ENCODE measurements at regions not wholly inside any gene's neighbourhood (a gene's known extent, or its start where the extent isn't known, plus 50 kb on each side); places are given as distances from the start of the nearest gene placed in this dataset.
A peak's percentile ranks its signal among the peaks of the same experiment; 100 is the strongest.
"Not testable (repeated sequence)": the region's sequence is repeated elsewhere in the genome, so short reads cannot be mapped to it uniquely, and the experiment has no call there.

DNA sequence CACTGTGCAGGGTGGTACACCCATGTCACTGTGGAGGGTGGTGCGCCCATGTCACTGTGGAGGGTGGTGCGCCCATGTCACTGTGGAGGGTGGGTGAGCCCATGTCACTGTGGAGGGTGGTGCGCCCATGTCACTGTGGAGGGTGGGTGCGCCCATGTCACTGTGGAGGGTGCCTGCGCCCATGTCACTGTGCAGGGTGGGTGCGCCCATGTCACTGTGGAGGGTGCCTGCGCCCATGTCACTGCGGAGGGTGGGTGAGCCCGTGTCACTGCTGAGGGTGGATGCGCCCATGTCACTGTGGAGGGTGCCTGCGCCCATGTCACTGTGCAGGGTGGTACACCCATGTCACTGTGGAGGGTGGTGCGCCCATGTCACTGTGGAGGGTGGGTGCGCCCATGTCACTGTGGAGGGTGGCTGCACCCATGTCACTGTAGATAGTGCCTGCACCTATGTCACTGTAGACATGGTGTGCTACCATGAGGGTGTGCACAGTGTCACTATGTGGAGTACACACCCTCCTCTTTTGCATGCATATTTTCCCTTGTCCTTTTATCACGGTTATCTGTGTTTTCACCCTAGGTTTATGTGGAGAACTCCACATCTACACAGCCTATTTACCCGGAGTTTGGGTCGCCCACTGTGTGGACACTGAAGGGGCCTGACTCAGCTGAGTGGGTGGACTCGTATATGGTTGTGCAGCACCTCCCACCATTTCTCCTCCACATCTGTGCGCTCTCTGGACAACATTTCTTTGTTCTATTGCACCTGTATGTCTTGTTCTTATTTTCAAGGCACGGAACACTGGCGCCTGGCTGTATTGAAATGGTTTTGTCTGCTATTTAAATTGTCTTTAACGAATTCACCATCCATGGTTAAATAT, 222.4 kb downstream of the ERMARD start:
- DNase-seq: not testable (repeated sequence)

DNA sequence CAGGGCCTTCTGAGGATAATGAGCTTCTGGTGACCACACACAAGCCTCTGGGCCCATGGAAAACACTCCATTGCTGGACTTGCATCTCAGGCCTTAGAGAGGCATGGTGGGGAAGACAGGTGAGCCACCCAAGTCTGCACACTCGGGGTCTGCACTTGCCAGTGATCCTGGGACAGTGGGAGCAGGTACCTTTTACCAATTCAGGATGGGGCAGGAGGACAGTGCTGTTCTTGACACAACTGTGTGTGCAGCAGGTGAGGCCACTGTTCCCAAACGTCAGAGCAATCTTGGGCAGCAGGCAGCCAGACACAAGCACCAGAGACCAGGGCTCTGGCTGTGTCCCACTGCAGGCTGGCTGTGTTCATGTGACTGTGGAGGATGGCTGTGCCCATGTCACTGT, 221.3 kb downstream of the ERMARD start:
- no peak for DNase-seq

DNA sequence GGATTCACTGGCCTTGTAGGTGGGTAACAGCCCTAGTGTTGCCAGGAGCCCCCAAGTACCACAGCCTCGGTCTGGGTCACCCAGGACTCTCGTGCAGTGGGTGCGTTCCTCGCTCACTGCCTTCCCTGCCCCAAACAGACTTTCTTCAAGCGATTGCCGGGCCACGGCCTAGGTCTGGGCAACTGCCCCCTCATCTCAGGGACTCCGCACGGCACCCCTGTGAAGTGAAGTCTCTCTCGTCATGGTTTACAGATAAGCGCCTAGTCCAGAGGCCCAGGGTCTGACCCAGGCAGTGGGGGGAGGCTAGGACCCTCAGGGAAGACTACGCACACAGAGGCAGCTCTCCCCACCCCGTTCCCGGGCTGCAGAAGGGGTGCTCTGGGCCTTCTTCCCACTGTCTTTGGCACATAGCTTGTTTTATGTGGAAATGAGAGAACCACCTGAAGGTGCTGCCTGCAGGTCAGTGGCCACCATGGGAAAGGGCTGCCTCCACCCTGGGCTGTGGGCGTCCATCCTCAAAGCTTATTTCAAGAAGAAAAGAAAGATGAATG, 220.8 kb downstream of the ERMARD start:
- no peak for DNase-seq

DNA sequence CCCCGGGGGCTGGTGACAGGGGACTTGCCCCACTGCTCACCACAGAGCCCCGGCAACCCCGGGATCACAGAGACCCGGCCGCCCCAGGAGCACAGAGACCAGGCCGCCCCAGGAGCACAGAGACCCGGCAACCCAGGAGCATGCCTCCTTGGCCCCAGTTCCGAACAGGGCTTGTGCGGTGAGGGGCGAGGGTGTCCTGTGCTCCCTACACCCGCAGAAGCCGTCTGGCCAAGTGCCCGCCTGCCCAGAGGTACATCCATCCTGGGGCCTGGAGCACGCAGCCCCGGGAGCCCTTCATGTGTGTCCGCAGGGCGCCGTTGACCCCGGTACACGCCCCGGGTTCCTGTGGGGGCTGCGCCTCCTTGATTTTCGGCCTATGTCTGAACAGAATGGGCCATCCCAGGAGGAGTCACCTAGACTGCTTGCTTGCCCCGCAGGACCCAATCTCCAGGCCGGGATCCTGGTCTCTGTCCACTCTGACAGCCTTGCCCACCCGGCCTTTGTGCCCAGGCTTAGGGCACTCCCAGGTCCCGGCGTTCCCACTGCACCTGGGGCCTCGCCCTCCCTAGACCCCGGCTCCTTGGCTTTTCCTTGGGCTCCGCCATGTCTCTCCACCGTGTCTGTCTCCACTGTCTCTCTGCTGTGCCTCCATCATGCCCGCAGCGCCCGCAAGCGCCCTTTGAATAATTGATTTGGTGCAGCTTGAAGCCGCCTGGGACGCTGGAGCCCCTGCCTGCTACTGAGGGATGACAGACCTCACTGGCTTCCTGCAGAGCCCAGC, 219.8 kb downstream of the ERMARD start:
- DNase-seq: no peak

DNA sequence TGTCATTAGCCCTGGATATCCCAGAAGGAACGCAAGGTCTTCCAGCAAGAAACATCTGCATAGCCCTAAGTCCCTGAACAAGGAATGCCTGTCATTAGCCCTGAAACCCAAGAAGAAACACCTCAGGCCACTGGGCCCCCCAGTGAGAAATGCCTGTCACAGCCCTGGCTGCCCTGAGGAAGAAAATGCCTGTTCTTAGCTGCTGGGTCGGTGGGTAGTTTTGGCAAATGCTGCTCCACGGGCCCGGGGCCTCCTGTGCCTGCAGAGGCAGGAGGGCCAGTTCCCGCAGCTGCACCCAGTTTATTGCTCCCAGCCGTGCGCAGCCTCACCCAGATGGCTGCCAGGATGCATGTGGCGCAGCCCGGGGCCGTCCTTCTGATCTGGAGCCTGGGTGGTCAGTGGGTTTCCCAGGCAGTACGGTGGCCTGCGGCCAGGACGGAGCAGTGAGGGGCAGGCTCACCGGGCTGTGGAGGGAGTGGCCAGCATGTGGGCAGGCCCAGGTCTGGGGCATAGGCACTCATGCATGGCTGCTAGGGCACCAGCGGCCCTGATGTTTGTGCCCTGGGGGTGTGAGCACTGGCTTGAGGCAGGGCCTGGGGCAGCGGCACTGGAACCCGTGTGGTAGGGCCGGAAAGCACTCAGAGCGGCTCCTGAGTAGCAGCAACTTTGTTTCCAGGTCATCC, 219.0 kb downstream of the ERMARD start:
- no peak for DNase-seq

DNA sequence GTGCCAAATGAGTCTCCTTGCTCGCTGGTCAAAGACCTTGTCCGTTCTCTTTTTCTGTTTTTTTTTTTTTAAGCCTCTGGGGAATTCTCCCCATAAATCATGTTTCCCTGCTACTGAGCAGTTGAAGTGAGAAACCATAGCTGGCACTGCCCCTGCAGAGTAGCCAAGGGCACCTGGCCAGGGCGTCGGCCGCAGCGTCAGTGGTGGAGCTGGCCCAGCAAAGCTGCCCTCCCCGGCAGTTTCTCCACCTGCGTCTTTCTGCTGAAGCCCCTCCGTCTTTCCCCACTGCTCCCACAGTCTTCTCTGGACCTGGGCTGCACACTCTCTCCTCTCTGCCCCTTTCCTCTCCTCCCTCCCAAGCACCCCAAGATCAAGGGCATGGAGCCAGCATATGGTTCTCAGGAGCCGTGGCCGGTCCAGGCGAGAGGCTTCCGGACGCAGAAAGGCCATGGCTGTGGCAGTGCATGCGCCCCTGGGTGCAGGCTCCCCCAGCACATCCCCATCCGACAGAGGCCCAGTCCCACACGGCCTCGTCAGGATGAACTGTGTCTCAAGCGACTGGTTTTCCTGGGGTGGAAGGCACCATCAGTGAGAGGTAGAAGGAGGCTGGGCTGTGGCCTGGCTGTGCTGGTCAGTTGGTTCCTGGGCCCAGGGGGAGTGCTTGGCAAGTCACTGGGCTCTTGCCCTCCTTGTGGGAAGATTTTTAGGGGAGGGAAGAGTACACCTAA, 218.1 kb downstream of the ERMARD start:
- no peak for DNase-seq

DNA sequence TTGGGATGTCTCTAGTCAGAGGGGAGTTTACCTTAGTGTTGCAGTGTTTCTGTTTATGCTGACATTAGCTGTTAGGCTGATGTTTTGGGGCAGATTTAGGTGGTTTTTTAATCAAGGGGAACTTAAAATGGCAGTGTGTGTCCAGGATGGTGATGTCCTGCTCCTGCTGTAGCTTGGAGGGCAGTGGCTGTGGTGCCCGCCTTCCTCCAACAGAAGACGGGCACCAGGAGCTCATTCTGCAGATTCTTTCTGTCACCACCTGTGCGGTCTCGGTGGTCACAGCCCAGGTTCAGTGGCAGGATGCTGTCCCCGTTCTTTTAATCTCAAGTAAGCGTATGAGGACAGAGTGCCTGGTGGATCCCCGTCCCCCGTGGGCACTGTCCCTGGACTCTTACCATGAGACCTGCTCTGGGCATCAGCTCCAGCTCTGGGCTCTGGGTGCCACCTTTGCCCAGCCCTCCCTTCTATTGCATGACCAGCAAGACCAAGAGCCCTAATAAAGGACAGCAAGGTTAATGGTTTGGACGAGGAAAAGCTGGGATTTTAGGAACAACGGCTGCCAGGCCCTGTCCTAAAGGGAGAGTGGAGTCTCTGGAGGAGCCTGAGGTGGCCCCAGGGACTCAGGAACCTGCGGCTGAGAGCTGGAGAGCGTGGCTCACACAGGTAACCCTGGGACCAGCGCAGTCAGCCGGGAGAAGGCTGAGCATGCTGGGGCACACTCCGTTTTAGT, 217.3 kb downstream of the ERMARD start:
- DNase-seq: no peak

DNA sequence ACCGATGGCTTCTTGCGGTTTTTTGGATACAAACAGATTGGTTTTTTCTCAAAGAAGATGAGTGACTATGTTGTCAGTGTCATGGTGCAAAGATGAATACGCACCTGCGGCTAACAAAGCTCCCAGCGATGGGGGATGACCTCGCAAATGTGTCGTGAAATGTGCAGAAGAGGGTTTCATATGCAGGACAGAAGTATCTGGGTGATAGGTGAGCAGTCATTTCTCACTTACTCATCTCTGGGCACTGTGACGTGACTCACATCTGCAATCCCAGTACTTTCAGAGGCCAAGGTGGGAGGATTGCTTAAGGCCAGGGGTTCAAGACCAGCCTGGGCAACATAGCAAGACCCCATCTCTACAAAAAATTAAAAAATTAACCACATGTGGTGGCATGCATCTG, 216.3 kb downstream of the ERMARD start:
- no peak for DNase-seq

DNA sequence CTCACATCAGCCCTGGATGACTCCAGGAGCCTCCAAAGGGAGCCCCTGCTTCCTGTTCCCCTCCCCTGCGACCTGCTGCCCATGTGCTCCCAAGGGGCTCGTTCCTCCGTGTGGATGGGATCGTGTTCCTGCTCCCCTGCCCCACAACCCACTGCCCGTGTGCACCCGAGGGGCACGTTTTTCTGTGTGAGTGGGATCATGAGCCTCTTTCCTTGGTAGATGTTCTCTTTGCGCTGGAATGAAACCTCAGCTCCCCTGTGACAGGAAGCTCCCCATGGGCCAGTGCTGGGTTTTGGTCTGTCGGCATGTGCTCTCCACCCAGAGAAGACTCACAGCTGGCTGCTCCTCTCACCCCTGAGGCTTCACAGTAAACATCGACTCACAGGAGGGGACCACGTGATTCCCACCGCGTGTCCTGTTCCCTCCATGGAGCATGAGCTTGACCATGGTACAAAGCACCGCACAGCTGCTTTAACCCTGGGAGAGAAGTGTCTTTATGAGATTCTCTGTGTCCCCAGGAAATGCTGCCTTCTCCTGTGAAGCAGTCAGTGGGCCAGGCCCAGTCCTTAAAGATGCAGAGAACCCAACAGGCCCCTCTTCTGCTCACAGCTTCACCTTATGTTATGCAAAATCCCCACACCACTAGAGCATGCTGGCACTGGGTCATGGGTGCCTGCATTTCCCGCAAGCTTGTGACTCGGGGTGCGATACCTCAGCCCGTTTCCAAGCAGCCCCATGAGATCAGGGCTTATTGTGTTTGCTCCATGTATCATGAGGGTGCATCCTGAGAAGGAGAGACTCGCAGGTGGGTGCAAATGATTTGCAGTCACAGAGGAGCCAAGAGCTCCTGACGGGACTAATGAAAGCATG, 215.1 kb downstream of the ERMARD start:
- no peak for DNase-seq

DNA sequence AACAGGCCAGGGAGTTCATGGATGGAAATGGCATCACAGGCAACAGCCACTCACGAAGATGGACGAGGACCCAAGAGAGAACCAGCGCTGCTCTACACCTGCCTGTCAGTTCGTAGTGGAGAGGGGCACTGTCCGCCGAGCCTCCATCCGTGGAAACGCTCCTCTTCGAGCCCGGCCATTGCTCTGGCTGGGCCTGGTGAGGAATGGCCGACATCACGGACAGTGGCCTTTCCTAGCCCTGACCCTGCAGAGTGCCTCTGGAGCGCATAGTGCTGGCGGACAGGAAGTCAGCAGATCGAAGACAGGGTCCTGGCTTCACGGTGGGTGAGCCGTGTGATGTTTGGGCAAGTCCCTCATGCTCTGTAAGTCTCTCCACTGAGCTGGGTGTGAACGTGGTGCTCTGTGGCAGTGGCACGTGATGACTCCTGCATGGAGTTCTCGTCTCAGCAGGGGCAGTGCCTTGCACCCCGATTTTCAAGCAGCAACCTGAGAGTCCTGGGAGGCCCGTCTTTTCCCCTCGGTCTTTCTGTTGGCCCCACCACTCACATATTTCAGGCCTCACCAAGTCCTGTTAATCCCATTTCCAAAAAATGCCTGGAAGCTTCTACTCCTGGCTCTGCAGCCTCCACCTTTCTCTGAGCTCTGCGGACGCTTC, 214.4 kb downstream of the ERMARD start:
- no peak for DNase-seq

- DNase-seq: no peak
Observed at GRCh38 chr6:169965239-169965638, 213.8 kb downstream of the ERMARD start.

DNA sequence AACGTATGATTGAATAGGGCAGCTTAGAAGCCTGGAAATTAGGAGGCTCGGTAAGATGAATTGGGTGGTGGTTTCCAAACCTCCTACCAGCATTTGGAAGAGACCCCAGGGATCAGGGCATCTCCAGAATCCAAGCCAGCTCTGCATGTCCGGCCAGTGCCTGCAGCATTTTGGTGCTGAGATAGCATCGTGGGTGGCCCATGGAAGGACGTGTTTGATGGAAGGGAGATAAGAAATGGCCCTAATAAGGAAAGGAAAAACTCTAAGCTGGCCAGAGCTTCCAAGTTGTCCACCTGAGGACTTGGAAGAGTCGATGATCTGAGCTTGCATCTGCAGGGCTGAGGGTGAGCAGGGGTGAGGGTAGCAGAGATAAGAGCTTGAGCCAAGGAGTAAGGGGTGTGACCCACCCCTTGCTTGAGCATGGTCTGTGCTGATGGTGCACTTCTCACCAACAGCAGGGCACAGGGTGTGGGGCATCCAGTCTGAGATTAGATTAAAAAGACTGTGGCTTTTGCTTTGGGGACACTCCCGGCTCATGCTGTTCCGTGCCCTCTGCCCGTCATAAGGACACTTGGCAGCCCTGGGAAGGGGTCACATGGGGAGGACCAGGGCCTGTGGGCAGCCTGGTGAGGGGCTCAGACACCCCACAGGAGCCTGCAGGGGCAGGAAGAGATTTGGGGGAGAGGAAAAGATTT, 213.2 kb downstream of the ERMARD start:
- DNase-seq: no peak

DNA sequence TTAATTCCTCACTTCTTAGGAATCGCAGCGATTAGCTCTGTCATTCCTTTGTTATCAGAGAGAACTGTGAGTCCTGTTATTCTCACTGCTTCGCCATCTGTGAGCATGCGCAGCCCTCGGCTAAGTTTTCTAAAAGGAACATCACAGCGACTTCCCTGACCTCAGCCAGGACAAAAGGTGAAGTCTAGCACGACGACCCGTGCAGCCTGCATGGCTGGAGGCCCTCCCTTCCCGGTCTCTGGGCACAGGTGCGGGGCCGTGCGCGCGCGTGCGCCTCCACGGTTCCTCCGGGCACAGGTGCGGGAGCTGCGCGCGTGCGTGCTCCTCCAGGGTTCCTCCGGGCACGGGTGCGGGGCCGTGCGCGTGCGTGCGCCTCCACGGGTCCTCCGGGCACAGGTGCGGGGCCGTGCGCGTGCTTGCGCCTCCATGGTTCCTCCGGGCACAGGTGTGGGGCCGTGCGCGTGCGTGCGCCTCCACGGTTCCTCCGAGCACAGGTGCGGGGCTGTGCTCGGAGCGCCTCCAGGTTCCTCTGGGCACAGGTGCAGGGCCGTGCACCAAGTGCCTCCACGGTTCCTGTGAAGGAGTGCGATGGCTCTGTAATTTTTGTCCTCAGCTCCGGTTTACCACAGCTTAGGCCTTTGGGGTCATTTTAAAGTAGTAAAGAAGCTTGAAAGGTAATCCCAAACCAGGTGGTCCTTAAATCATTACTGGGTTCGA, 212.3 kb downstream of the ERMARD start:
- DNase-seq: no peak

DNA sequence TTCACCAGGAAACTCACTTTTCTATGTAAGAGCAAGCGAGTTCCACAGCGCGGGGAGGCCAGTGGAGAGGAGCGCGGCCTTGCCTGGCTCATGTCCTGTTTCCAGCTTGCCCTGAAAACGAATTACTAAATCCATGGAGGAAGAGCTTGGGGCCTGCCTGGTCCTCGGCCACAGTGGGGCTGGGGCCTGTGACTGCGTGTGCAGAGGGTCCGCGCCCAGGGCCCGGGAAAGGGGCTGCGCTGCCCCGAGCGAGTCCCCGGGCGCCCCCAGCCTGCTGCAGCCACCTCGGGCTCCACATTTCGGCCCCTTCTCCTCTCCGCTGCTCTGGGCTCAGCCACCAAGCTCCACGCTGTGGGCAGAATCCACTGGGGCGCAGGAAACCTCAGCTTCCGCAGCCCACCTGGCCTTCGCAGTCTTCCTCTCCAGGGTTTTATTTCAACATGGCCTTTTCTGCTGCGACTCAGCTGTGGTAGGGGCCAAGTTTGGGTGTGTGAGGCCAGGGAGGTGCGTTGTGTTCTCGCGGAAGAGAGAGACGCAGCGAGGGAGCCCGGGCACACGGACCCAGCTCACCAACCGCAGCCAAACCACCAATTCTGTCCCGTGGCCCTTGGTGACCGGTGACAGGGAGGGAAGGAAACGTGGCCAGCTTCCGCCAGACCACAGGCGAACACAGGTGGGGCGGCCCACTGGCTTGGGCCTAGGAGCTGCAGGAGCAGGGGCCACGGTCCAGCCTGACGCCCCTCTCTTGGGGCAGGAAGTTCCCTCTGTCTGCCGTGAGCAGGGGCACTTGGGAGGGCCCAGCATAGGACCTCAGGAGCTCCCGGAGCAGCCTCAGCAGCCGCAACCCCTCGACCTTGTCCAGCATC, 211.4 kb downstream of the ERMARD start:
- no peak for DNase-seq

GRCh38 chr6:169961772-169962561, 210.5 kb downstream of the ERMARD start:
- DNase-seq: peak; percentile 35

- no peak for DNase-seq
Observed at GRCh38 chr6:169960886-169961611, 209.6 kb downstream of the ERMARD start.
